ENCODE measurements at regions not wholly inside any gene's neighbourhood (a gene's known extent, or its start where the extent isn't known, plus 50 kb on each side); places are given as distances from the start of the nearest gene placed in this dataset.

GRCh38 chr17:77434136-77435114 is 293.7 kb downstream of the SEC14L1 start:
- no peak for DNase-seq

- DNase-seq: peak; percentile 38
Measured at GRCh38 chr17:77435272-77436057, 294.7 kb downstream of the SEC14L1 start.

GRCh38 chr17:77436058-77436442 is 295.3 kb downstream of the SEC14L1 start:
- DNase-seq: no peak

GRCh38 chr17:77436481-77436880 is 295.7 kb downstream of the SEC14L1 start:
- DNase-seq: no peak

DNA sequence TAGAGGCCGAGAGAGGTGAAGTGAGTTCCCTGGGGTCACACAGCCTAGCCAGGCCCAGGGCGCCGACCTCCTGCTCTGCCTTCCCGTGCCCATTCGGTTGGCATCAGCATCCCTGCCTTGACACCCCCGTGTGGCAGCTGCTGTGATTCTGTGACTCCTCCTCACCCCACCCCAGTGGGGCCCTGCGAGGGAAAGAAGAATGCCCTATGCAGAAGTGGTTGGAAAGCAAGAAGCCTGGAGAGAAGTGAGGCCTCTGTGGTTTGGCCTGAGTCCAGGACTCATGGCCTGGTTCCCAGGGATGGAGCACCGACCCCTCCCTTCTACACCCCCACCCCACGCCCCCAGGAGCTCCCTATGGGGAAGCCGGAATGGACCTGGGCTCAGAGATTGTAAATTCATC is 296.2 kb downstream of the SEC14L1 start:
- no peak for DNase-seq

DNA sequence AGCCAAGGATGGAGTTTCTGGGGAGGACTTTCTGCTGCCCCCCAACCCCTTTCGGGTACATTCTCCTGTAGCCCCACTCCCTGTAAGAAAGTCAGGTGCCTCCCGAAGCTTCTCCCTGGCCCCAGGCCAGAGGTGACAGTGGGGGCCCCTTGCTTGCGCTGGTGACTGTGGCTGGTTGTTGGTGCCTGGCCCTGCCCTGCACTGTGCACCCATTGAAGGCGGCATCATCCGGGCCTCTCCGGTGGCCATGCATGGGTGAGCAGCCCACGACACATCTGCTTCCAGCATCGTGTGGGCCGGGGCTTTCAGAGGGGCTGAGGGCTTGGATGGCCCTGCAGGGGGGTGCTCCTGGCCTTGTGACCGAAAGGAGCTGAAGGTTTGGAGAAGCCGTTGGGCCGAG is 297.0 kb downstream of the SEC14L1 start:
- DNase-seq: no peak

DNA sequence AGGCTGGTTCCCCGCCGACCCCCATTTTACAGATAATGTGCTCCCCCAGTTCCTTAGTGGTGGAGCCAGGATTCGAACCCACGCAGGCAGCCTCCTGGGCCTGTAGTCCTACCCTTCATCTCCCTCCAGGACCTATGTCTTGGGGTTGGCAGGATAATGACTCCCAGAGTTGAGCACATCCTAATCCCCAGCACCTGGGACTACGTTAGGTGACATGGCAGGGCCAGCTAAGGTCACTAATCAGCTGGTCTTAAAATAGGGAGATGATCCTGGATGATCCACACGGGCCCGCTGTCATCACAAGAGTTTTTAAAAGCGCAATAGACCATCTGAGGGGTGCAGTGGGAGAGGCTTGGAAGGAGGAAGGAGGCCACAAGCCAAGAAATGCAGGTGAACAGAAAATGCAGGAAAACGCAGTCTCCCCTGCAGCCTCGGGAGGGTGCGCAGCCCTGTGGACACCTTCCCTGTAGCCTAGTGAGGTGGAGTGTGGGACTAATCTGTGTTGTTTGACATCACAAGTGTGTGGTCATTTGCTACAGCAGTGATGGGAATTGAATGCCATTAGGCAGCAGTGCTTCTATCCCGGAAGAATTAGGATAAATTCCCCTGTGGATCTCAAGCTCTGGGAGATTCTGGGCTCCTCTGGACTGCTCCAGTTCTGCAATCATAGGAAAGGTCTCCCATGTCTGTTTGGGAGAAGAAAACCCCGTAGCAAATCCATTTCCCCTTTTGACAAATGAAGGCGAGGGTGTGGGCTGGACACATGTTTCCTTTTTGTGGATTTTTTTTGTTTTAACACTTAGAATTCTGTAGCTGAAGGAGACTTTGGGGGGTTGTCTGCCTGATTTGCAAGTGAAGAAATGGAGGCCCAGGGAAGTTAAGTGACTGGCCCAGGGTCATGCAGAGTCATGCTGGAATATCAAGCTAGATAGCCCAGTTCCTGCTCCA is 297.7 kb downstream of the SEC14L1 start:
- no peak for DNase-seq

- no peak for DNase-seq
Measured at GRCh38 chr17:77439189-77440018, 298.6 kb downstream of the SEC14L1 start.

- peak; percentile 34 for DNase-seq
Measured at GRCh38 chr17:77440560-77440981, 299.8 kb downstream of the SEC14L1 start.

DNA sequence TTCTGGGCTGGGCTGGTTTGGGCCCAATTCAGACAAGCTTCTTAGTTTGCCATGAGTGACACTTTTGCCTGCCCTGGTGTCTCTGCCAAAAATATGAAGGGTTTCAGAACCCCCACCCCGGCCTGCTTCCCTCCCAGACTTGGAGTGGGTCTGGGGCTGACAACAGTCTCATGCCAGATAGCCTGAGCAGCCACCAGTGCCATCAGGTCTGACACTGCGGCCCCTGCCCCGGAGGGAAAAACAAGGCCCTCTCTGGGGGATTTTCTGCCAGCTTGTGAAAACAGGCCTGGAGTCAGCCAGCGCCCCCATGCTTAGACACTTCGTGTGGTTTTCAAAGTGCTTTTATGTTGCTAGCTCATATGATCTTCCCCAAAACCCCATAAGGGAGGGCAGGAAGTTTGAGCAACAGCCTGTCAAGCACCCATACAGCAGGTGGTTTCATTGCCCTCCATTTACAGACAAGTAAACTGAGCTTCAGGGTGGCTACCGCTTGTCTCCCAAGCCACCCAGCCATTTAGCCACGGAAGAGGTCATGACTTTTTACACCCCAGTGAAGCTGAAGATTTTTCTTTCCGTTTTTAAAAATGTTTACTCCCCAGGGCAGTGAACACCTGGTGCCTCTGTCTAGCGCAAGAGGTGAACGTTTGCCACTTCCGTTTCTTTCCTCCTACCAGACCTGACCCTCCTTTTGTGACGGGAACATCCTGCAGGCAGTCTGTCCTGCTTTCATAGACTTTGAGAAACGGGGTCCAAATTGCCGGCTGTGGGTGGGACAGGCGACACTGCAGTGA is 300.6 kb downstream of the SEC14L1 start:
- DNase-seq: peak; percentile 78

- DNase-seq: peak; percentile 49
Measured at GRCh38 chr17:77441940-77442339, 301.2 kb downstream of the SEC14L1 start.

GRCh38 chr17:77442976-77443747 is 302.4 kb downstream of the SEC14L1 start:
- no peak for DNase-seq

DNA sequence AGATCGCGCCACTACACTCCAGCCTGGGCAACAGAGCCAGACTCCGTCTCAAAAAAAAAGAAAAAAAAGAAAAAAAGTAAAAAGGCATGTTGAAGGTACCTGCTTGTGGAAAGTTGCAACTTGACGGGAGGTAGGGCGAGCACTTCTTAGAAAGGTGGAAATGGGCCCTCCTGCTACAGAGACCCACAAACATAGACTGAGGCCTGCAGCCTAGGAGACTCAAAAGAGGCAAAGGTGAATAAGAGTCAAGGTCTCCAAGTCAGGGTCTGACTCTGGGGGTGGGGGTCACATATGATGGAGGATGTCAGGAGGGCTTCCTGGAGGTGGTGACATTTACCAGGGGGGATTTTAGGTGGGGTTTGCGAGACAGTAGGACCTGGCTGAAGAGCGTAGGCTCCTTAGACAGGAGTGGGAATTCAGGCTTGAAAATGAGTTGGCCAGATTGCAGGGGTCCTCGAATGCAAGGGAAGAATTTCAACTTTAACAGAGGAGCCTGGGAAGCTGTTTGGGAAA is 303.0 kb downstream of the SEC14L1 start:
- DNase-seq: no peak

DNA sequence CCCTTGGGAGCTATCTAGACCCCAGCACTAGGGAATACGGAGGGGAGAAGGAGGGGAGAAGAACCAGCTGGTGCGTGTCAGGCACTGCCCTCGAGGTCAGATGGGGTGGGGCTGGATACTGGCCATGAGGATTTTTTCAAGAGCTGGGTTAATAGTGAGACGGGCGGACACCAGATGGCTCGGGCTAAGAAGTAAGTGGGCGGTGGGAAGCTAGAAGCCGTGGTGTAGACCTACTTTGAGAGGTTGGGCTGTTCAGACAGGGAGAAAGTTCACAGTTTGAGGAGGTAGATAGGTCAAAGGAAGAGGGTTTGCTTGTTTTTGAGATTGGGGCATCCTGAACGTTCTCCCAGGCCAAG is 303.8 kb downstream of the SEC14L1 start:
- DNase-seq: no peak

DNA sequence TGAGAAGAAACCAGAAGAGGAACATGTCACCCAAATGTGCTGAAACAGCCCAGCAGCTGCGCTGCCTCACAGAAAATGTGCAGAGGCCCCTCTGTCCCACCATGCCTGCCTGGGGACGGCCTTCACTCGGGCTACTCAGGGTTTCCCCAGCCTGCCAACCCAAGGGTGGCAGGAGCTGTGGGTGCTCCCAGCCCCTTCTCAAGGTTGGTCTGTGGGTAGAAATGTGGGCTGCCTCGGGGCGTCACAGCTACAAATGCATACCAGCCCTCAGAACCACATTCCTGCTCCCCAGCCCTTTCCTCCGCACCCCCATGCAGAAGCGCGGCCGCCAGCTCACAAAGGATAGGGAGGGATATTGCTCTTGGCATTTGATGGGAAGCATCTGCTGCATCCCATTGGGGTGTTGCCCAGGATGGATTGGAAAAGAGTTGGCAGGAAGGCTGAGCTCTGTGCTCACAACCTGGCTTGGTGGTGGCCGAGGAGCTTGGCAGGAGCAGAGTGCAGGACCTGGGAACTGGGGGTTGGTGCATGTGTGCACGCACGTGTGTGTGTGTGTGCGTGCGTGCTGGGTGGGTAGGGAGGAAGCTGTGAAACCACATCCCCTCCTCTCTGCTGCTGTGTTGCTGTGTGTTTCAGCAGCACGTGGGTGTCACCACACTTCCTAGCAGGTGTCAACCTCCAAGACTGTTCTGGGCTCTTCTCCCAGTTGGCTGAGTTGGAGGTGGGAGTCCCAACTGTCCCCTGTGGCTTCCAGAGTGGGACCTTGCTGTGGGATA is 304.4 kb downstream of the SEC14L1 start:
- DNase-seq: peak; percentile 79

DNA sequence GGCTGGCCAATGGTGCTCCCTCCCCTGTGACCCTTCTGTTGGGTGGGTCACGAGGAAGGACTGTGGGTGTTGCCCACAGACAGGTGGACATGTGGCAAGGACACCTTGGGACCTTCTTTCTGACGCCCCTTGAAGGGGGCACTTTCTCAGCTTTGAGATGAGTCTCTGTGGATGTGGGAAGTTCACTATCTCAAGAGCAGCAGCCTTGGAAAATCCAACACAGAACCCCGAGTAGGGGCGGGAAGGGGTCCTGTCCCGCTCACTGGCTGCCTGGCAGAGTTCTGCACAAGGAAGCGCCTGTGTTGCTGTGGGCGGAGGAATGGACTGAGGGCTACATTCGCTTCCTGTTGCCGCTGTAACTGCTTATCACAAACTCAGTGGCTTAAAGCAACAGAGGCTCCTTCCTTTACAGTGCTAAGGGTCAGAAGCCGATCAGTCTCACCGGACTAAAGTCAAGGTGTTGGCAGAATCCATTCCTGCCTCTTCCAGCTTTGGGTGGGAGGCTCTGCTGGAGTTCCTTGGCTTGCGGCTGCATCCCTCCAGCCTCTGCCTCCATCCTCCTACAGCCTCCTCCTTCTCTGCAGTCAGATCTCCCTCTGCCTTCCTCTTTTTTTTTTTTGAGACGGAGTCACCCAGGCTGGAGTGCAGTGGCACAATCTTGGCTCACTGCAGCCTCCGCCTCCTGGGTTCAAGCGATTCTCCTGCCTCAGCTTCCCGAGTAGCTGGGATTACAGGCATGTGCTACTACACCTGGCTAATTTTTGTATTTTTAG is 305.2 kb downstream of the SEC14L1 start:
- peak; percentile 48 for DNase-seq

GRCh38 chr17:77446940-77447634 is 306.3 kb downstream of the SEC14L1 start:
- DNase-seq: no peak
